H9 (cell line): ENCODE measurements at regions not wholly inside any gene's neighbourhood (a gene's known extent, or its start where the extent isn't known, plus 50 kb on each side); places are given as distances from the start of the nearest gene placed in this dataset.

Source experiments
- DNase-seq: peaks from one replicate; pipeline ENCODE4 v3.0.0-alpha.2; 2017
- H2AFZ ChIP-seq: one replicate; pipeline ENCODE4 v1.6.1; 2013; ENCODE audit warnings: mild to moderate bottlenecking, low read length, control low read depth, moderate library complexity
- H2AK5ac ChIP-seq: 2 replicates; pipeline ENCODE4 v1.6.1; 2013; ENCODE audit warnings: low read length, control low read depth, mixed read lengths; ENCODE audit not compliant: insufficient read length
- H2BK120ac ChIP-seq: one replicate; pipeline ENCODE4 v1.6.1; 2013; ENCODE audit warnings: low read depth, mild to moderate bottlenecking, low read length, control low read depth, inconsistent platforms; ENCODE audit not compliant: poor library complexity, severe bottlenecking
- H2BK12ac ChIP-seq: 2 replicates; pipeline ENCODE4 v1.6.1; 2013; ENCODE audit warnings: low read length, control low read depth, mixed read lengths, low read depth; ENCODE audit not compliant: insufficient read length
- H2BK15ac ChIP-seq: 2 replicates; pipeline ENCODE4 v1.6.1; 2013; ENCODE audit warnings: low read depth, low read length, control low read depth
- H2BK20ac ChIP-seq: one replicate; pipeline ENCODE4 v1.6.1; 2013; ENCODE audit warnings: low read depth, mild to moderate bottlenecking, low read length, control low read depth, inconsistent platforms; ENCODE audit not compliant: poor library complexity, severe bottlenecking
- H2BK5ac ChIP-seq: 2 replicates; pipeline ENCODE4 v1.6.1; 2013; ENCODE audit warnings: low read length, control low read depth, mixed read lengths; ENCODE audit not compliant: insufficient read length
- H3K14ac ChIP-seq: 2 replicates; pipeline ENCODE4 v1.6.1; 2013; ENCODE audit warnings: low read length, control low read depth; ENCODE audit not compliant: insufficient read depth
- H3K18ac ChIP-seq: 2 replicates; pipeline ENCODE4 v1.6.1; 2013; ENCODE audit warnings: low read depth, mild to moderate bottlenecking, mixed read lengths, low read length, control low read depth; ENCODE audit not compliant: insufficient read length
- H3K23ac ChIP-seq: 2 replicates; pipeline ENCODE4 v1.6.1; 2013; ENCODE audit warnings: low read length, control low read depth, mixed read lengths, low read depth; ENCODE audit not compliant: insufficient read length
- H3K23me2 ChIP-seq: 2 replicates; pipeline ENCODE4 v1.6.1; 2013; ENCODE audit warnings: low read depth, mild to moderate bottlenecking, mixed read lengths, low read length, control low read depth; ENCODE audit not compliant: insufficient read length, poor library complexity, severe bottlenecking
- H3K27ac ChIP-seq: 2 replicates; pipeline ENCODE4 v1.5.1; 2013; ENCODE audit warnings: low read length, control low read depth, mixed read lengths, low read depth; ENCODE audit not compliant: insufficient read length
- H3K27me3 ChIP-seq: 2 replicates; pipeline ENCODE4 v1.6.1; 2013; ENCODE audit warnings: low read length, control low read depth, inconsistent platforms; ENCODE audit not compliant: insufficient read depth
- H3K4ac ChIP-seq: 2 replicates; pipeline ENCODE4 v1.6.1; 2013; ENCODE audit warnings: low read depth, mild to moderate bottlenecking, control low read depth, inconsistent platforms, low read length, moderate library complexity
- H3K4me1 ChIP-seq: 2 replicates; pipeline ENCODE4 v1.6.1; 2013; ENCODE audit warnings: low read length, control low read depth, inconsistent platforms; ENCODE audit not compliant: insufficient read depth
- H3K4me2 ChIP-seq: 2 replicates; pipeline ENCODE4 v1.6.1; 2013; ENCODE audit warnings: low read length, control low read depth, mixed read lengths; ENCODE audit not compliant: insufficient read length, insufficient read depth
- H3K56ac ChIP-seq: 2 replicates; pipeline ENCODE4 v1.6.1; 2013; ENCODE audit warnings: low read depth, mild to moderate bottlenecking, mixed read lengths, low read length, control low read depth; ENCODE audit not compliant: insufficient read length
- H3K79me1 ChIP-seq: 2 replicates; pipeline ENCODE4 v1.6.1; 2013; ENCODE audit warnings: low read depth, mild to moderate bottlenecking, moderate library complexity, low read length, control low read depth, inconsistent platforms; ENCODE audit not compliant: insufficient read depth, poor library complexity, severe bottlenecking
- H3K79me2 ChIP-seq: 2 replicates; pipeline ENCODE4 v1.6.1; 2013; ENCODE audit warnings: low read length, control low read depth, inconsistent platforms; ENCODE audit not compliant: insufficient read depth
- H3K9ac ChIP-seq: 2 replicates; pipeline ENCODE4 v1.6.1; 2013; ENCODE audit warnings: low read length, control low read depth, mixed read lengths; ENCODE audit not compliant: insufficient read length; ENCODE audit errors: extremely low read depth
- H3K9me3 ChIP-seq: one replicate; pipeline ENCODE4 v1.6.1; 2013; ENCODE audit warnings: low read depth, low read length, inconsistent platforms; ENCODE audit not compliant: control insufficient read depth
- H3T11ph ChIP-seq: one replicate; pipeline ENCODE4 v1.6.1; 2013; ENCODE audit warnings: mild to moderate bottlenecking, low read length, control low read depth, inconsistent platforms
- H4K20me1 ChIP-seq: one replicate; pipeline ENCODE4 v1.6.1; 2013; ENCODE audit not compliant: control insufficient read depth, insufficient read length, insufficient read depth
- H4K5ac ChIP-seq: 2 replicates; pipeline ENCODE4 v1.6.1; 2013; ENCODE audit warnings: low read depth, mild to moderate bottlenecking, mixed read lengths, low read length, control low read depth; ENCODE audit not compliant: insufficient read length
- H4K8ac ChIP-seq: replicated peaks from 2 replicates; pipeline ENCODE4 v1.6.1; 2013; ENCODE audit warnings: low read length, control low read depth, mixed read lengths, low read depth; ENCODE audit not compliant: insufficient read length
- H4K91ac ChIP-seq: 2 replicates; pipeline ENCODE4 v1.6.1; 2013; ENCODE audit warnings: low read depth, mild to moderate bottlenecking, moderate library complexity, mixed read lengths, low read length, control low read depth; ENCODE audit not compliant: insufficient read length
- H3K27ac Mint-ChIP-seq, 3 experiments: 2 replicates in 2 of 3; 3 replicates in 1 of 3; pipeline ENCODE4 v1.8.0; 2020 to 2021; ENCODE audit warnings: mixed read lengths in 3 of 3, mild to moderate bottlenecking in 1 of 3, moderate library complexity in 1 of 3
- H3K27me3 Mint-ChIP-seq: 2 replicates; pipeline ENCODE4 v1.8.0; 2021; ENCODE audit warnings: low read depth, mild to moderate bottlenecking, moderate library complexity, mixed read lengths
- H3K36me3 Mint-ChIP-seq, 3 experiments: 2 replicates in 2 of 3; 3 replicates in 1 of 3; pipeline ENCODE4 v1.8.0; 2020 to 2021; ENCODE audit warnings: low read depth in 3 of 3, mixed read lengths in 3 of 3; ENCODE audit not compliant: insufficient read depth in 1 of 3
- H3K4me1 Mint-ChIP-seq, 2 experiments: 2 replicates each; pipeline ENCODE4 v1.8.0; 2020; ENCODE audit warnings: mixed read lengths in 2 of 2
- H3K4me3 Mint-ChIP-seq, 2 experiments: 2 replicates in 1 of 2; 3 replicates in 1 of 2; pipeline ENCODE4 v1.8.0; 2020 to 2021; ENCODE audit warnings: mild to moderate bottlenecking in 2 of 2, mixed read lengths in 2 of 2, moderate library complexity in 1 of 2
- H3K9me3 Mint-ChIP-seq, 2 experiments: 2 replicates in 1 of 2; 3 replicates in 1 of 2; pipeline ENCODE4 v1.8.0; 2020; ENCODE audit warnings: mild to moderate bottlenecking in 2 of 2, mixed read lengths in 2 of 2, moderate library complexity in 1 of 2
- WGBS: extraction: QIAGEN DNeasy Blood & Tissue Kit; methylation state at CpG from one replicate; pipeline ENCODE4 v1.1.7; 2013; ENCODE audit warnings: missing lambda C conversion rate, low lambda C conversion rate, mixed read lengths; ENCODE audit not compliant: insufficient read length; ENCODE audit errors: extremely low coverage; 5-methylcytosine and 5-hydroxymethylcytosine counted together
- TF ChIP-seq, protein P1 (sequence below): fragments of 200-600 bp; sonication (generic); conservative IDR thresholded peaks from 3 replicates; pipeline ENCODE4 v1.8.0; 2021; ENCODE audit warnings: antibody characterized with exemption, mild to moderate bottlenecking

- Histone ChIP-seq H3K56ac (no peak overlapping the region), H2BK12ac (no peak overlapping the region), H2BK20ac (no peak overlapping the region), H2BK5ac (no peak overlapping the region), H3K27ac (peak overlapping the region; percentile 43), H3K14ac (no peak overlapping the region), H3K23me2 (no peaks in the 10 kb centered on the region), H3K4me2 (no peak overlapping the region), H4K20me1 (no peaks in the 10 kb centered on the region), H3K18ac (no peak overlapping the region), H3K27me3 (no peaks in the 10 kb centered on the region), H3K4ac (no peak overlapping the region), H2AK5ac (no peak overlapping the region), H3K23ac (no peak overlapping the region), H2BK120ac (no peak overlapping the region), H4K91ac (no peak overlapping the region), H2AFZ (no peak overlapping the region), H2BK15ac (no peak overlapping the region), H4K5ac (no peak overlapping the region), H3T11ph (no peak overlapping the region), H3K9me3 (no peaks in the 10 kb centered on the region), H3K4me1 (no peaks in the 10 kb centered on the region; the same call in 1 of the 2 replicates), H3K79me1 (no peaks in the 10 kb centered on the region), H4K8ac (no peak overlapping the region), H3K9ac (no peak overlapping the region), H3K79me2 (no peaks in the 10 kb centered on the region)
- Mint-ChIP-seq H3K4me1 (peaks cover 35 to 37% of the 10 kb centered on the region in 2 experiments), H3K9me3 (peaks cover 16 to 42% of the 10 kb centered on the region in 2 experiments), H3K27ac (peak overlapping the region; percentile 3 to 88 (median 82); a peak in 6 of 7 replicates), H3K36me3 (peaks cover 17 to 39% (median 36%) of the 10 kb centered on the region in 3 experiments), H3K4me3 (no peak overlapping the region), H3K27me3 (no peaks in the 10 kb centered on the region)
- no CpG with 5 or more reads among the region's 1 CpG for WGBS
- TF ChIP-seq, protein P1, sequence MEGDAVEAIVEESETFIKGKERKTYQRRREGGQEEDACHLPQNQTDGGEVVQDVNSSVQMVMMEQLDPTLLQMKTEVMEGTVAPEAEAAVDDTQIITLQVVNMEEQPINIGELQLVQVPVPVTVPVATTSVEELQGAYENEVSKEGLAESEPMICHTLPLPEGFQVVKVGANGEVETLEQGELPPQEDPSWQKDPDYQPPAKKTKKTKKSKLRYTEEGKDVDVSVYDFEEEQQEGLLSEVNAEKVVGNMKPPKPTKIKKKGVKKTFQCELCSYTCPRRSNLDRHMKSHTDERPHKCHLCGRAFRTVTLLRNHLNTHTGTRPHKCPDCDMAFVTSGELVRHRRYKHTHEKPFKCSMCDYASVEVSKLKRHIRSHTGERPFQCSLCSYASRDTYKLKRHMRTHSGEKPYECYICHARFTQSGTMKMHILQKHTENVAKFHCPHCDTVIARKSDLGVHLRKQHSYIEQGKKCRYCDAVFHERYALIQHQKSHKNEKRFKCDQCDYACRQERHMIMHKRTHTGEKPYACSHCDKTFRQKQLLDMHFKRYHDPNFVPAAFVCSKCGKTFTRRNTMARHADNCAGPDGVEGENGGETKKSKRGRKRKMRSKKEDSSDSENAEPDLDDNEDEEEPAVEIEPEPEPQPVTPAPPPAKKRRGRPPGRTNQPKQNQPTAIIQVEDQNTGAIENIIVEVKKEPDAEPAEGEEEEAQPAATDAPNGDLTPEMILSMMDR: no peak
- peak; percentile 75 for DNase-seq
Observed at GRCh38 chr17:53607475-53607874, 215.3 kb upstream of the KIF2B start.
